OCI-LY3 (cell line): ENCODE measurements at regions not wholly inside any gene's neighbourhood (a gene's known extent, or its start where the extent isn't known, plus 50 kb on each side); places are given as distances from the start of the nearest gene placed in this dataset.

Experiments
- H2AFZ ChIP-seq: fragments of 200-600, 300-600 bp; shearing (Covaris generic); 2 replicates; pipeline ENCODE4 v1.6.0; 2014; ENCODE audit warnings: antibody characterized with exemption, low read depth, low read length
- H3K27ac ChIP-seq: fragments of 200-600, 300-600 bp; sonication (generic); 2 replicates; pipeline ENCODE4 v1.5.1; 2014; ENCODE audit warnings: mild to moderate bottlenecking, low read length, moderate library complexity, mixed read lengths
- H3K27me3 ChIP-seq: fragments of 200-600, 300-600 bp; sonication (generic); 2 replicates; pipeline ENCODE4 v1.6.1; 2014; ENCODE audit warnings: low read depth, low read length, mixed read lengths
- H3K36me3 ChIP-seq: fragments of 200-600, 300-600 bp; sonication (generic); replicated peaks from 2 replicates; pipeline ENCODE3; 2014; ENCODE audit warnings: low read depth, low read length, mixed read lengths
- H3K4me1 ChIP-seq: fragments of 300-600, 200-600 bp; sonication (generic); 2 replicates; pipeline ENCODE4 v1.6.1; 2014; ENCODE audit warnings: low read length, mixed read lengths
- H3K4me2 ChIP-seq: fragments of 200-600, 300-600 bp; sonication (generic); 2 replicates; pipeline ENCODE4 v1.6.1; 2014; ENCODE audit warnings: low read length, mixed read lengths
- H3K4me3 ChIP-seq: fragments of 300-600, 200-600 bp; sonication (generic); 2 replicates; pipeline ENCODE4 v1.5.1; 2014; ENCODE audit warnings: antibody characterized with exemption, mild to moderate bottlenecking, low read length, moderate library complexity
- H3K79me2 ChIP-seq: fragments of 300-600, 200-600 bp; shearing (Covaris generic); 2 replicates; pipeline ENCODE4 v1.6.1; 2014; ENCODE audit warnings: mild to moderate bottlenecking, low read length, mixed read lengths
- H3K9ac ChIP-seq: fragments of 300-600, 200-600 bp; shearing (Covaris generic); 2 replicates; pipeline ENCODE4 v1.6.0; 2014; ENCODE audit warnings: mild to moderate bottlenecking, low read length, moderate library complexity
- H3K9me3 ChIP-seq: fragments of 200-600, 300-600 bp; shearing (Covaris generic); 2 replicates; pipeline ENCODE4 v1.6.1; 2014; ENCODE audit warnings: low read length, mixed read lengths; ENCODE audit not compliant: insufficient read depth
- H4K20me1 ChIP-seq: fragments of 200-600, 300-600 bp; sonication (generic); 2 replicates; pipeline ENCODE4 v1.6.1; 2016; ENCODE audit warnings: low read length, mixed read lengths; ENCODE audit not compliant: insufficient read depth
- CTCF ChIP-seq: fragments of 200-600, 300-600 bp; sonication (generic); IDR thresholded peaks from 2 replicates; pipeline ENCODE4 v1.5.1; 2014; ENCODE audit warnings: antibody characterized with exemption, low read length, low read depth
- EZH2phosphoT487 ChIP-seq: fragments of 200-600 bp; shearing (Covaris generic); IDR thresholded peaks from 2 replicates; pipeline ENCODE4 v1.6.1; 2018; ENCODE audit warnings: antibody characterized with exemption, mixed run types, low read depth

DNA sequence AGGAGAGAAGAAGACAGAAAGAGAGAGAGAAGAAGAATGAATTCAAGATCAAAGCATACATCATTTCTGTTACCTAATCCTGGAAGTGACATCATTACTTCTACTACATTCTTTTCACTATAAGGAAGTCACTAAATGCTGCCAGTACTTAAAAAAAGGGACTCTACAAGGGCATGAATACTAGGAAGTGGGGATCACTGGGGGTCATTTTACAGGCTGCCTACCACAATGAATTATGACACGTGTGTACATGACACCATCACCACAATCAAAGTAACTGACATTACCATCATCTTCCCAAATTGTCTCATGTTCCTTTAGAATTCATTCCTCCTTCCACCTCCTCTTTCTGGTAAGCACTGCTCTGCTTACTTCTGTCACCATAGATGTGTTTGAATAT, 227.0 kb downstream of the CPE start:
- no peaks in the 10 kb centered on the region for H4K20me1 ChIP-seq
- no peak overlapping the region for H3K27ac ChIP-seq
- no peaks in the 10 kb centered on the region for H3K27me3 ChIP-seq
- peak overlapping the region; percentile 22; the same call in 1 of the 2 replicates for H2AFZ ChIP-seq
- H3K79me2 ChIP-seq = no peaks in the 10 kb centered on the region
- no peaks in the 10 kb centered on the region for H3K36me3 ChIP-seq
- no peak overlapping the region for H3K4me2 ChIP-seq
- TF ChIP-seq EZH2phosphoT487 = no peak
- H3K4me3 ChIP-seq = no peak overlapping the region
- H3K9me3 ChIP-seq = no peaks in the 10 kb centered on the region; the same call in 1 of the 2 replicates
- H3K4me1 ChIP-seq = peaks cover 12% of the 10 kb centered on the region
- H3K9ac ChIP-seq = no peak overlapping the region

- no peaks in the 10 kb centered on the region for H3K27me3 ChIP-seq
- H3K9ac ChIP-seq = no peak overlapping the region
- no peak overlapping the region for H3K27ac ChIP-seq
- TF ChIP-seq CTCF (no peak), EZH2phosphoT487 (no peak)
- no peak overlapping the region for H2AFZ ChIP-seq
- H3K9me3 ChIP-seq = no peaks in the 10 kb centered on the region; the same call in 1 of the 2 replicates
- H3K4me1 ChIP-seq = peaks cover 18% of the 10 kb centered on the region
- H3K79me2 ChIP-seq = no peaks in the 10 kb centered on the region
- H3K4me2 ChIP-seq = no peak overlapping the region
- no peaks in the 10 kb centered on the region for H4K20me1 ChIP-seq
- no peak overlapping the region for H3K4me3 ChIP-seq
- no peaks in the 10 kb centered on the region for H3K36me3 ChIP-seq
Observed at GRCh38 chr4:165606465-165607205, 227.8 kb downstream of the CPE start.

DNA sequence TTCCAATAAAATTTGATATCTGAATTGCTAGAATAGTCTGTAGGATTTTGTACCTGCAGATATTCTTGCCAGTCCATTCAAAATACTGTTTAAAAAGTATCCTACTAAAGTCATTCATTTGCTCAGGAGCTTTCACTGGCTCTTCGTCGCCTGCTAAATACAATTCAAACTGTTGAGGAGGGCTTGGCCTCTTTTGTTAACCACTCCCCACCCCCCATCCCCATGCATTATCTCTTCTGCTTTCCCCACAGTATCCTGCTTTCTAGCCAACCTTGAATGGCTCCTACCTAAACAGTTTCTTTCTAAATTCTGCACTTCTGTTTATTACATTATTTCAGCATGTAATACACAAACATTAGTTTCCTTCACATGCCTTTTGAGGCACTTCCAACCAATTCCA, 230.8 kb downstream of the CPE start:
- Histone ChIP-seq H3K9me3 (no peaks in the 10 kb centered on the region; the same call in 1 of the 2 replicates), H3K9ac (no peak overlapping the region), H2AFZ (no peak overlapping the region), H3K36me3 (no peaks in the 10 kb centered on the region), H3K4me3 (no peak overlapping the region), H3K79me2 (no peaks in the 10 kb centered on the region), H3K4me1 (peaks cover 27% of the 10 kb centered on the region), H3K27me3 (no peaks in the 10 kb centered on the region), H3K4me2 (no peak overlapping the region), H4K20me1 (no peaks in the 10 kb centered on the region), H3K27ac (no peak overlapping the region)
- TF ChIP-seq EZH2phosphoT487 = no peak
- TF ChIP-seq CTCF = no peak

DNA sequence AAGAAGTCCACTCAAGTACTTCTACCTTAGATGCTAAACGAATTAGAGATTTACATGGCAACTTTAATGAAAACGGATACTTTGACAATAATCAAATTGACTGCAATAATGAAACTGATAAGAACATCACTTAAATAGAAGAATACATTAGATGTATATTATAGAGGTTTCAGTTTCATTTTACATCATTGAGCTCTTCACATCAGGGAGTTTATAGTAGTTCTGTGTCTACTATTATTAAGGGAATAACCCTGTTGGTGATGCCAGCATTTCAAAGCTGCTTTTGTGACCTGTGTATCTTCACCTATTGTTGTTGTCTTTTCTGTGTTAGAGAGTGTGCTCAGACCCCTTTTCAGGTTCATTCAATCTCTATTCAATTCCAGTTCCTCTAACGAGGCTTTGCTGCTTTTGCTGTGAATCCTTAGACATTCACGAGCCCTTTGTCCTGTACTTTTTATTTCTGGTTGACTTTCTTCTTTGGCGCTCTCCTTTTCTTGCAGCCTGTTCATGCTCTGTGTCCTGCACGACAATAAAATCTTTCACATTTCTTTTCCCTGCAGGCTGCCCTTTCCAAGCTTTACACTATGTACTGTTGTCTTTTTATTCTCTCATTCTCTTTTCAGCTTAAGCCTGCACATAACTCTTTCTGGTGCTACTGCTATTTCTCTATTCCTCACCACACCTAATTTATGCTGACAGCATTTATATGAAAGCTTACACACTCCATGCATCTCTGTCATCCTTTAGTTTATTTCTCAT, 232.1 kb downstream of the CPE start:
- TF ChIP-seq CTCF (no peak), EZH2phosphoT487 (no peak)
- H3K9me3 ChIP-seq = no peaks in the 10 kb centered on the region; the same call in 1 of the 2 replicates
- peaks cover 27% of the 10 kb centered on the region for H3K4me1 ChIP-seq
- H4K20me1 ChIP-seq = no peaks in the 10 kb centered on the region
- no peaks in the 10 kb centered on the region for H3K27me3 ChIP-seq
- H3K4me2 ChIP-seq = peak overlapping the region; percentile 67
- H3K9ac ChIP-seq = no peak overlapping the region
- H3K27ac ChIP-seq = no peak overlapping the region
- peak overlapping the region; percentile 55 for H3K4me3 ChIP-seq
- H3K79me2 ChIP-seq = no peaks in the 10 kb centered on the region
- no peak overlapping the region for H2AFZ ChIP-seq
- no peaks in the 10 kb centered on the region for H3K36me3 ChIP-seq
